ENCODE measurements at regions not wholly inside any gene's neighbourhood (a gene's known extent, or its start where the extent isn't known, plus 50 kb on each side); places are given as distances from the start of the nearest gene placed in this dataset.

DNA sequence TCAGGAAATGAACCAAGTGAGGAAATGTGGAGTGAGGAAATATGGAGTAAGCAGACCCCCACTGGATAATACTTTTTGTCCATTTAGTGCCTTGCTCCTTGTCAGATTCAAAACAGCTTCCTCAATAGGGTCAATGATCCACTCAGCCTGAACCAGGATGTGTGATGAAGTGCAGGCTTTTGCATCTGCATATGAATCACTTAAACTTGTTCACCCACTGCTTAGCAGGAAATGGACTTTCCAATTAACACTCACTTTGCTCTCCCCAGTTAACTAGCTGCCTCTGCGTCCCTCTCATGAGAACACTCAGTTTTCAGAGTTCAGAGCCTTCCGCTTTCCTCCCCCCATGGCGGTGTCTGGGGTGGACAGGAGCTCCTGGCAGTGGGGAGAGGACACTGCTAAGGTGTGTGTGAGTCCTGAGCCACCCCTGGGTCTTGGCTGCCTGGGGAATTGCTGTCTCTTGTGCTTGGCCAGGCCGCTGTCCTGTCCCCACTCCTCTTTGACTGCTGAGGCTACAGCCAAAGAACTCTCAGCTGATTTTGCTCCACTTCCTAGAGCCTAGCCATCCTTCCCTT, 621.8 kb downstream of the CDH26 start:
- DNase-seq (ENCODE audit: low read depth in 3 of 3) = no peak

DNA sequence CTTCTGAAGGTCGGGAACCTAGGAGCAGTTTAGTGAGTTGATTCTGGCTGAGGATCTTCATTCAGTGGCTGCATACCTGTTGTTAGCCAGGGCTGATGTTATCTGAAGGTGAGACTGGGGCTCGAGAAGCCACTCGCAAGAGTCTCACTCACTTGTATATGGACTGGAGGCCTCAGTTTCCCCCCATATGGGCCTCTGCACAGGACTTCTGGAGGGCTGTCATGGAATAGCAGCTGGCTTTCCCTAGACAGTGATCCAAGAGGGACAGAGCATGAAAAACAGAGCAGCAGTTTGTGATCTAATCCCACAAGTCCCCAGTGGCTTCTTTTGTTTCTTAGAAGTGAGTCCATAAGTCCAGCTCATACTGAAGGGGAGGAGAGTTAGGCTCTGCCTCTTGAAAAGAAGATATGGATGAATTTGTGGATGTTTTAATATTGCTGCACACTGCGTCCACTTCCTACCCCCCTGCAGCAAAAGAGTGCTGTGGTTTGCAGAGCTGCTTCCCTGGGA, 623.4 kb downstream of the CDH26 start:
- no peak for DNase-seq (ENCODE audit: low read depth in 3 of 3)

DNA sequence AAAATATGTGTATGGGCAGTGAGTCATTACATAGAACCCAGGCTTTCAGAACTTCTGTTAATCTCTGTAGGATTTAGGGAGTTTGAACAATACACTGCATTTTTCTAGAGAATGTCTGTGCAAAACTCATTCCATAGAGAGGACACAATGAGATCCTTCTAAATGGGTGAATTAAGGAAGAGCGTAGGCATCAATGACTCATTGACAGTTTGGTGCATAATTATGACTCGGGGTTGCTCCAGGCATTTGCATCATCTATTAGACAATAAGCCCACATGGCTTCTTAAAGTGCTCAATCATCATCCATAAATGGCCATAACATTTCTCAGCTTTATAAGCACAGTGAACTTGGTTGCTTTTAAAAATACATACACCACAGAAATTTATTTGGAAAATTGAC, 625.5 kb downstream of the CDH26 start:
- DNase-seq (ENCODE audit: low read depth in 3 of 3) = no peak

DNA sequence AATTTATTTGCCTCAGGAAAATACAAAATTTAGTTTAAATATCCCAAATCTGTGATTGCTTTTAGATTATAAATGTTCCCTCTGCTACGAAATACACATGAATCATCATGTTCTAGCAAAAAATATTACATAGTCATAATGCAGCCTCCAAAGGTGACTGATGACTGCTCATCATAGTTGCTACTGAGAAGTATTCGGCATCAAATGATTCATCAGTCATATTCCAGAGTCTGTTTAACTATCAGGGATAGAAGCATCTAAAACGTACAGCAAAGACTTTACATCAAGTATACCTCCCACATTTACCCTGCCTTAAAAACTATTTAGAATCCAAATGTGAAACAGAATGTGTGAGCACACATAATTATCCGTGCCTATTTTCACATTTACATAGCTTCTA, 626.0 kb downstream of the CDH26 start:
- no peak for DNase-seq (ENCODE audit: low read depth in 3 of 3)

DNA sequence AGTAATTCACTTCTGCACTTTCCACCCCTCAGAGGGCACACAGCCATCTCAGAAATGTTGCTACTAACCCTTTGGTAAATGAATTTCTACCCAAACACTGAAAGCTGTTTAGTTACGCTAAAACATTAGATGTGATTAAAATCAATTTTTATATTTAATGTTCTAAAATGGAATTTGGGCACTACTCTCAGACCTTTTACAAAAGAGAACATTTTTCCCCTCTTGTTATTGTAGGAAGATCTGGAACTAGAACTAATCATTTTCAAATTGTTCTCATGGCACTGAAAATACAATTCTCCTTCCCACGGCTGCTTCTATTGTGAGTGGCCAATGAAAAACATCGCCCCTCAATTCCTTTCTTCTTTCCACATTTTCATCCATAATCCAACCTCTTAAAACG, 627.4 kb downstream of the CDH26 start:
- no peak for DNase-seq (ENCODE audit: low read depth in 3 of 3)

GRCh38 chr20:60586269-60587050, 628.2 kb downstream of the CDH26 start:
- no peak for DNase-seq (ENCODE audit: low read depth in 3 of 3)

DNA sequence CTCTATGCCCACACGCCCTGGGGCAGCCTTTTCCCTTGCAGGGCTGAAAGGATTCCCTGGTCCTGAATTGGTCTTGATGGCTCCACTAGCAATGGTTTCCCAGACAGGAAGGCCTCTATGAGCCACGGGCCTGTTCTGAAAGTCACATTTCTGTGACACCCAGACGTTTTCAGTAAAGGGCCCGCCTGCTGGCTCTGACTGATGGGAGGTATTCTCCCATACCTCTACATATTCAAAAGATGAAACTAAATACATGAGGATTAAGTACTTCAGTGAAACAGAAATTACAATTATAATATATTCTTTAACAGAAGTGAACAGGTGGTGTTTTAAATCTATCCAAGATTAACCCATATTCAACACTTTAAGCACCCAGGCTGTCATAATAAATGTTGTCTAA, 629.8 kb downstream of the CDH26 start:
- no peak for DNase-seq (ENCODE audit: low read depth in 3 of 3)

- DNase-seq (ENCODE audit: low read depth in 3 of 3) = no peak
Observed at GRCh38 chr20:60589623-60590022, 631.4 kb downstream of the CDH26 start.

DNA sequence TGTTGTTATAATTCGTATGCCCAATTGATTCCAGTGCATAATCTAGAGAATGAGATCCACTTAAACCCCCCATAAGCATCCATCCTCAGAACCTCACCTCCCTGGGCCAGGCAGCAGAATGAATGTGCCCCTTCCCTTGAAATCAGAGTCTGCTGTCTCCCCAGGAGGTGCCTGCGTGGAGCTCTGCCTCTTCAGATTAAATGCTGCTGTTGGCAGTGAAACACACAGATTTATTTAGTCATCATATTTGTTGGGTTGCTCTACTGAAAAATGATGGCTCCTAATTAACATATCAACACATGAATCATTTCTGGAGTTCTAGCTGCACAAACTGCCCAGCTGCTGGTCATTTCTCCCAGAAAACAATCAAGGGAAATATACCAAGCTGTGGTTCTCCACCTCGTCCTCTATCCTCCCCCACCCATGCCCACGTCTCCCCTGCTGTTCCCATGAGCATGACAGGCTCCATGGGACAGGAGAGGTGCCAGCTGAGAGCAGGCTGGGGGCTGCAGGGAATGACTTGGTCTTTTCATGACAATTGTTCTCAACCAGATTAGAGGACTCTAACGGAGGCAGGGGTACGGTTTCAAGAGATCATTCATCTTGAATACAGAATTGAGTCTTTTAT, 633.1 kb downstream of the CDH26 start:
- DNase-seq (ENCODE audit: low read depth in 3 of 3) = no peak

DNA sequence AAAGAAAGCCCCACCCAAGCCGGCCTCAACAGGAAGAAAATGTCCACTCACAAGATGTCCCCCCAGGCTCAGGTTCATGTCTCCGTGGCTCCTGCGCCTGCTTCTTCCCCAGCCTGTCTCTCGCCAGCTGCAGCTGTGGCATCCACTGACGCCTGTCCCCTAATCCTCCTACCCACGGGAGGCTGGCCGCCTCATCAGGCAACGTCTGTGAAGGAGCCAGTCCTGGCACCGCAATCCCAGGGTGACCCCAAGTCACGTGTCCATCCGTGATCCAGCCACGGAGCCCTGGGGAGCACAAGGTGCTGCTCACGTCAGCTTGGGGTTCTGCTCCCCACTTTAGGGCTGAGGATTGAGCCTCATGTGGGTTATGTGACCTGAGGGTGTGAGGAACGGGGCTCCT, 640.3 kb downstream of the CDH26 start:
- DNase-seq (ENCODE audit: low read depth in 3 of 3) = no peak

DNA sequence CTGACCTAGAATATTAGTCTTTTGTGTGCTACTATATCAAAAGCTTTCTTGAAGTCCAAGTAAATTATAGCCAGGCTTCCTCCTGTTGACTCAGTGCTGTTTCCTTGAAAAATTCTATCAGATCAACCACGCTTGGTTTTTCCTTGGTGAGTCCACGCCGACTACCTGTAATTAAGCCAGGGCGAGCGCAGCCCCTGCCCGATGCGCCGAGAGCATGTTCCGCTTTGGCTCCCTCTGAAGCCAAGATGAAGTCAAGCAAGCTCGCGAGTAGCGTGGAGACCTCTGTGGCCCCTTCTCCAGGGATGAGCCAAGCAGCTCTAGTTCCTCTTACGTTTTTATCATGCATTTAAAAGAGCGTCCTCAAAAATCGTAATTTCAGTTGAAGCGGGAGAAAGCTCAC, 641.2 kb downstream of the CDH26 start:
- DNase-seq (ENCODE audit: low read depth in 3 of 3) = no peak

DNA sequence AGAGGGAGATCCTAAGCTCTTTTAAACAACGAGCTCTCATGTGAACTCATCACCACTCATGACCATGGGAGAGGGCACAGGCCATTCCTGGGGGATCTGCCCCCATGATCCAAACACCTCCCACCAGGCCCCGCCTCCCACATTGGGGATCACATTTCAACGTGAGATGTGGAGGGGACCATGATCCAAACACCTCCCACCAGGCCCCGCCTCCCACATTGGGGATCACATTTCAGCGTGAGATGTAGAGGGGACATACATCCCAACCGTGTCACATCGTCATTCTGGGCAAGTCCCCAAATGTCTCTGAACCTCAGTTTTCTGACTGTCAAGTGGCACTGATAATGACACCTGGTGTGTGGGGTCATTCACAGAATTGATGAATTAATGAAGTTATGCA, 641.8 kb downstream of the CDH26 start:
- DNase-seq (ENCODE audit: low read depth in 3 of 3) = no peak

DNA sequence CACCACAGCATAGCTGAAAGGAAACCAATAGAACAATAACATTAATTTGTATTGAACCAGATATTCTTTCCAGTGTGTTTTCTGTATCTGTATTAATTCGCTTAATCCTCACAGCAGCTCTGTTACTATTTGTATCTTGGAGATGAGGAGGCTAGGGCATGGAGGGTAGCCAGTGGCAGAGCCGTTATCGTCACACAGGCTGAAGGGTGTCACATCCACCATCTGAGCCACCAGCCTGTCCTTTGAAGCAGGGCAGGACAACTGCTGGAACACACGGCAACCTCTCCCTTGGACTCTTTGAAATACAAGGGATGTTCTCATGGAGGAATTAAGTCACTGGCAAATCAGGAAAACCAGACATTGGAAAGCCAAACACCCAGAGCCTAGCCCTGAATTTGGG, 628.0 kb upstream of the CDH4 start:
- no peak for DNase-seq (ENCODE audit: low read depth in 3 of 3)

DNA sequence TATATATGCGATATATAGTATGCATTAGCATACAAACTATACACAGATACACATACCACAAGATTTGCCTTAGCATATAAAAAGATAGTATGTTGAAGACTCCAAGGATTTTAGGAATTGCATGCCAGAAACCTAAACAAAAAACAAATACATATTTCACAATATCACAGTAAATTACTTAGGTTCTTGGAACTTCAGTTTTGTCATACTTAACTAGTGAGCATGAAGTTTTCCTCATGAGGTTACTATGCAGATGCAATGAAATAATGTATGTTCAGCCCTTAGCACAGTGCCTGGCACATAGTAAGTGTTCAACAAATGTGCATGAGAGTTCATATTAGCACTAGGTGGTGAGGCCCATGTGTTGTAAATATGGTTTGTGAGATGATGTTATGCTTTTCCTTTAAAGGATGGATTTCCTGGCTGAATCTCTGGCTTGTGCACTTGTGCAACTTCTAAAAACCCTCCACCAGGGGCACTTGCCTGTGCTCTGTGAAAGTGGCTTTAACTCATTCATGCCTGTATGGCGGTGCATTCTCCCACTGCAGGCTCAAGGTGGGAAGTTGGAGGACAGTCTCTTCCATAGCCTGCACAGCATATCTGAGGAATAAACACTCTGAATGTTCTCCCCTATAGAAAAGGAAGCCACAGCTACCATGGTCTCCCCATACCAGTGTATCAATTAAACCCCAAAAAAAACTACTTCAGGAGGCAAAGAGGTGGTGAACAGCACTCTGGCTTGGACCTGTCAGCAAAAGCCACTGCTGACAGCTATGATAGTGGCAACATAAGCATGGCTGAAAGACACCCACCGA, 624.1 kb upstream of the CDH4 start:
- no peak for DNase-seq (ENCODE audit: low read depth in 3 of 3)

GRCh38 chr20:60628749-60629148, 623.3 kb upstream of the CDH4 start:
- no peak for DNase-seq (ENCODE audit: low read depth in 3 of 3)

DNA sequence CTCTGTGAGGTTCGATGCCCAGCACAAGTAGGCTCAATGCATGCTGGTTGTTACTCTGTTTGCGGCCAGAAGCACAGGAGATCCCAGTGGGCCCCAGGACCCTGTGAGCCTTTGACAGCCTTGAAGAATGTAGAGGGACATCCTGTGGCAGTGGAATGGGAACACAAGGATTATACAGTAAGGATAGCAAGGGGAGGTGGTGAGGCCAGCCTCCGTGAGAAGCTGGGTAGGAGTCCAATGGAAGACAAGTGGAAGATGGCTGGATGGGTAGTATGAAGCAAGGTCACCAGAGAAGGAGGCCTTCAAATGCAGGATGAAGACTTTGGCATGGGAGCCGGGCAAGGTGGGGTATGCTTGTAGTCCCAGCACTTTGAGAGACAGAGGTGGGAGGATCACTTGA, 622.9 kb upstream of the CDH4 start:
- DNase-seq (ENCODE audit: low read depth in 3 of 3) = no peak

DNA sequence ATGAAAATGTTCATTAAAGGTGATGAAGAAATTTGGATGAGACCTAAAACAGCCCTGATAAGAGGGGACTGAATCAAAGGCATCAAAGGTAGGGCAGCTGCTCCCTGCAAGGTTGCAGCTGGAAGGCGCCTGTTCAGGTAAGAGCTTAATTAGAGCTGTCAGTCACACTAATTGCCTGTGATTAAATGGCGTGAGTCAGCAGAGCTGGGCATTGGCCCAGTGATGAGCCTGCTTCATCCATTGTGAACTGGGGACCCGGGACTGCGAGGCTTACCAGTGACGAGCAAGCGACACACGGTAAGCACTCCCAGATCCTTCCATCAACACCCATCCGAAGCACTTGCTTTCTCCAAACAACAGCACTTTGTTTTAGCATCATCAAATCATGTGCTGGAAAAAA, 621.5 kb upstream of the CDH4 start:
- no peak for DNase-seq (ENCODE audit: low read depth in 3 of 3)

- no peak for DNase-seq (ENCODE audit: low read depth in 3 of 3)
Observed at GRCh38 chr20:60631585-60632287, 620.3 kb upstream of the CDH4 start.

DNA sequence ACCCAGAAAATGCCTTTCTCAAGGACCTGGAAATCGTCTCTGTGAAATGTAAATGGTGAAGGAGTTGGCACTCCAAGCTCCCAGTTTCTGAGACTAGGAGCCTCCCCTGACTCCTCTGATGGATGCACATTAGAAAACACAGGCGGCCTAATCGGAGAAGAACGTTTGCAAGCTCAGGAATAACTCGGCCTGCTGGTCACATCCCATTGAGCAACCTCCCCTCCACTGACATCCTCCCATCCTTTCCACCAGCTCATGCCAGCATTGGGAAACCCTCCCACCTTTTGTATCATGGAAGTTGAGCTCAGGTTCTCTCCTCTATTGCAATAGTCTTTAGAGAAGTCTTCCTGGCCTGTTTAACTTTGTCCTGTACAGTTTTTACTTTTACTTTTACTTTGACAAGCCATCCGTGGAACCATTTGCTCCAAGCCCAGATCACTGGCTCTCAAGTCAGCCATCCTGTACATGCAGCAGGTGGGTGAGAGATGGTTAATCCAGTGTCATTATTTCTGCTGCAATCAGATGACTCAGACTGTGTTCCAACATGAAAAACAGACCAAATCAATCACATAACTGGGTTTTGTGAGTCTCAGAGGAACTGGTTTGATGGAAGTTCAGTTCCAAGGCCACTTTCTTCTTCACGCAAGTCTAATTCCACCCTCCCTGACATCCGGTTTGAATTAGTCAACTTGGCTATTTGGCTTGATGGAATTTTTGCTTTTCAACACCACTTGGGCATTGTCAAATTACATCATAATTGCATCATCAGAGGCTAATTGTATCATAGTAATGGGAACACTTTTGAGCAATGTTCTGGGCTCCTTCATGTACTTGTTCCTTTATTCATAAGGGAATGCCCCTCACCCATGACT, 619.4 kb upstream of the CDH4 start:
- no peak for DNase-seq (ENCODE audit: low read depth in 3 of 3)

- no peak for DNase-seq (ENCODE audit: low read depth in 3 of 3)
Observed at GRCh38 chr20:60634491-60635172, 617.4 kb upstream of the CDH4 start.
